Astrocyte of the cerebellum (primary cell): ENCODE measurements at regions not wholly inside any gene's neighbourhood (a gene's known extent, or its start where the extent isn't known, plus 50 kb on each side); places are given as distances from the start of the nearest gene placed in this dataset.

ENCODE experiments used
- DNase-seq: peaks from one replicate; pipeline ENCODE4 v3.0.0-alpha.2; 2011; ENCODE audit warnings: low read depth
- H3K4me3 ChIP-seq: 2 replicates; pipeline ENCODE4 v1.5.1; 2011; ENCODE audit warnings: mild to moderate bottlenecking, low read depth, low read length, moderate library complexity
- in situ Hi-C: cut with HindIII; loops from 2 replicates; pipeline ENCODE4 v1.10.0; 2017; ENCODE audit warnings: low sequenced_read_pairs
- TF ChIP-seq, protein P1 (sequence below): IDR thresholded peaks from 2 replicates; pipeline ENCODE4 v1.5.1; 2012; ENCODE audit warnings: low read length, low read depth, moderate library complexity, mild to moderate bottlenecking; ENCODE audit errors: missing control alignments

DNA sequence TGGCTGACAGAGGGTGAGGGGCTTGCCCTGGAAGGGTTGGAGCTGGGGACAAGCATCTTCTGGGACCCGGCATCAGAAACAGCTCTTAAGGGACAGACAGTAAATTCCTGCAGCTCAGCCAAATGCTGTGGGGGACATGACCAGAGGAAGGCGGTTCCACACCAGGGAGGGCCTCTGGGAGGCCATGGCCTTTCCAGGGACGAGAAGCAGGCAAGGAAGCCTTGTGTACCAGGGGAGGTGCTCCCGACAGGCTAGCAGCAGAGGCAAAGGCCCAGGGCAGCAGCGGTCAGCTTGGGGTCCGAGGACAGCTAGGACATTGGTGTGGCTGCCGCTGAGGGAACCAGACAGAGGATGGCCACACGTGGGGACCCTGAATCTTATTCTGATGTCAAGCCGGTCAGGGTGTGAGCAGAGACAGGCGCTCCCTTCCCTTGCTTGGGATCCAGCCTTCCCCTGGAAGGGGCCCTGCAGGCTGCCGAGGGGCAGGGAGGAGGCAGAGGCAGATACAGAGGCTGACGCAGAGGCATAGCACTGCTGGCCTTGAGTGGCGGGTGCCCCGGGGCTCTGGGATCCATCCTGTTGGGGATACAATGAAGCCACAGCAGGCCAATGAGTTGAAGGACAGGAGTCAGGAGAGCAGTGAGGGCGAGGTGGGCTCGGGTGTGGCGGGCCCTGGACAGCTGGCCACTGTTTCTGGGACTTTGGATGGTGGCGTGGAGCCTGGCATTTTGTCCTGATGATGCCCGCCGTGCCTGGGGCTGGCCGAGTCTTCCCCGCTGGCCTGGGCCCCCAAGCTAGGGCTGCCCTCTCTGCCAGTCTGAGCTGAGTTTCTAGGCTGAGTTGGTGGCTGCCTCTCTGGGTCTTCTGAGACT lies 64.1 kb upstream of the GPC1 start:
- in situ Hi-C loops, result no loop called here
- no peak for DNase-seq
- no peak overlapping the region for H3K4me3 ChIP-seq
- TF ChIP-seq, protein P1, sequence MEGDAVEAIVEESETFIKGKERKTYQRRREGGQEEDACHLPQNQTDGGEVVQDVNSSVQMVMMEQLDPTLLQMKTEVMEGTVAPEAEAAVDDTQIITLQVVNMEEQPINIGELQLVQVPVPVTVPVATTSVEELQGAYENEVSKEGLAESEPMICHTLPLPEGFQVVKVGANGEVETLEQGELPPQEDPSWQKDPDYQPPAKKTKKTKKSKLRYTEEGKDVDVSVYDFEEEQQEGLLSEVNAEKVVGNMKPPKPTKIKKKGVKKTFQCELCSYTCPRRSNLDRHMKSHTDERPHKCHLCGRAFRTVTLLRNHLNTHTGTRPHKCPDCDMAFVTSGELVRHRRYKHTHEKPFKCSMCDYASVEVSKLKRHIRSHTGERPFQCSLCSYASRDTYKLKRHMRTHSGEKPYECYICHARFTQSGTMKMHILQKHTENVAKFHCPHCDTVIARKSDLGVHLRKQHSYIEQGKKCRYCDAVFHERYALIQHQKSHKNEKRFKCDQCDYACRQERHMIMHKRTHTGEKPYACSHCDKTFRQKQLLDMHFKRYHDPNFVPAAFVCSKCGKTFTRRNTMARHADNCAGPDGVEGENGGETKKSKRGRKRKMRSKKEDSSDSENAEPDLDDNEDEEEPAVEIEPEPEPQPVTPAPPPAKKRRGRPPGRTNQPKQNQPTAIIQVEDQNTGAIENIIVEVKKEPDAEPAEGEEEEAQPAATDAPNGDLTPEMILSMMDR, result no peak

DNA sequence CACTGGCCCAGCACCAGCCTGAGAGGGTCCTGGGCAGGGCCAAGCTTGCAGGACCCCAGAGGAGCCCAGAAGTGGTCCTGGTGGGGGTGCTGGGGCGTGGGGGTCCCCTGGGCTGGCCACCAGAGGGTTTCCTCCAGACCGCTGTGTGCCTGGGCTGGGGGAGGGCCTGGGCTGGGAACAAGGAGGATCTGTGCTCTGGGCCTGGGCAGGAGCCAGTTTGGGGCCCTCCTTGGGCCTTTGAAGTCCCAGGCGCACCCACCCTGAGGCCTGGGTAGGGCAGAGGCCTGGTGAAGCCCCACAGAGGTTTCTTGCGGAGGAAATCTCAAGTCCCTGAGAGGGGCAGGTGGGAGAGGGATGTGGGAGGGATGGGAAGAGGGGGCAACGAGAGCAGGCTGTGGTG lies 63.4 kb upstream of the GPC1 start:
- DNase-seq, result no peak
- H3K4me3 ChIP-seq, result no peak overlapping the region
- TF ChIP-seq, protein P1, result no peak
- in situ Hi-C loops, result no loop called here

GRCh38 chr2:240373289-240373885 lies 62.1 kb upstream of the GPC1 start:
- TF ChIP-seq, protein P1, result no peak
- DNase-seq, result no peak
- in situ Hi-C loops, result no loop called here
- H3K4me3 ChIP-seq, result no peak overlapping the region

DNA sequence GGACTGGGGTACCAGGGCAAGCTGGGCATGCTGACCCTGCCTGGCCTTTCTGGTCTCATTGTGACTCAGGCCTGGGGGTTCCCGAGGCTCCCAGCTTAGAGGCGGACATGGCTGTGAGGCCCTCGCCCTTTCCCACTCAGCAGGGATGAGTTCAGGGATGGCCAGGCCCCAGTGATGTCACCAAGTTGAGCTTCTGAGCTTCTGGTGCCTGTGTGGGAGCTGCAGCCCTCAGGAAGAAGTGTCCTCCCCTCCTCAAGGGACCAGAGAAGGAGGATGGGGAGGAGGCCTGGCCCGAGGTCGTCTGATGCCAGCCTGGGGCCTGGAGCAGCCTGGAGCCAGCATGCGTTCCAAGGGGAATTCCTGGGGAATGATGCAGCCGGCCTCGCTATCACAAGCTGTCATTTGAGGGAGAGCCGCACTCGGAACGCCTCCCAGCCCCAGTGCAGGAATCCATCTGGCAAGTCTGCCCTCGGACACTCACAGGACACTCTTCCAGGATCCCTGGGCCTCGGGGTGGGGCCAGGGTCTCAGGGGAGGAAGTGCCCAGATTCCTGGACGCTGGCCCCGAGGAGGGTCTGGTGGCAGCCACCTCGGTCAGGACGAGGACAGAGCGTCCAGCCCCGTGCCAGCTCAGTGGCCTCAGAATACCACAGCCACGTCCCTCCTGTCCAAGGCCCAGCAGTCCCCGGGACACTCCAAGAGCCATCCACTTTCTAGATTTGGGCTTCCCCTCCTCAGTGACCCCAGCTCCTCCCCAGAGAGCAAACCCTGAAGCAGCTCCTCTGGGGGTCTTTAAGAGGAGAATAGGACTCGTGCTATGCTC lies 61.2 kb upstream of the GPC1 start:
- peak; percentile 55 for DNase-seq
- no peak overlapping the region for H3K4me3 ChIP-seq
- TF ChIP-seq, protein P1, result no peak
- in situ Hi-C loops, result no loop called here

- in situ Hi-C loops, result no loop called here
- no peak overlapping the region for H3K4me3 ChIP-seq
- TF ChIP-seq, protein P1, result no peak
- no peak for DNase-seq
These were observed 60.3 kb upstream of the GPC1 start for GRCh38 chr2:240375024-240375645.

- TF ChIP-seq, protein P1, result peak; percentile 13
- in situ Hi-C loops, result no loop called here
- DNase-seq, result no peak
- no peak overlapping the region for H3K4me3 ChIP-seq
These were observed 58.7 kb upstream of the GPC1 start for GRCh38 chr2:240376739-240377138.
